Ammon's horn (tissue), 1 donor: ENCODE measurements at regions not wholly inside any gene's neighbourhood (a gene's known extent, or its start where the extent isn't known, plus 50 kb on each side); places are given as distances from the start of the nearest gene placed in this dataset.

Experiments used
- DNase-seq: peaks from one replicate; pipeline ENCODE4 v3.0.0-alpha.2; 2016; ENCODE audit warnings: low spot score

DNA sequence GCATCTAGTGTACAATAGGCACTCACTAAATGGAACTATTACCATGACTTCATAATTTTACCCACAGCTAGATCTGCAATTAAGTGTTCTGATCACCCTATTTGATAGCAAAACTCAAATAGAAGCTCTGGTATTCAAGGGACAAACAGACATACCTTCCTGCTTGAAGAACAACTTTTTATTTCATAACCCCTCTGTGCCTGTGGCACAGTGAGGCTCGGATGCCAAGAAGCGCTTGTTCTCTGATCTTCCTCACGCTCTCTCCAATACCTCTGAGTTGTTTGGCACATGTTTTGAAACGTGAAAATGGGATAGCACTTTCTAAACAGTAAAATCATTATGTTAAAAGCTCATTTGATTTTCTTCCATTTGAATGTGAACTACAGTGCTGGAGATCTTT, 232.0 kb downstream of the KLF5 start:
- DNase-seq: no peak

DNA sequence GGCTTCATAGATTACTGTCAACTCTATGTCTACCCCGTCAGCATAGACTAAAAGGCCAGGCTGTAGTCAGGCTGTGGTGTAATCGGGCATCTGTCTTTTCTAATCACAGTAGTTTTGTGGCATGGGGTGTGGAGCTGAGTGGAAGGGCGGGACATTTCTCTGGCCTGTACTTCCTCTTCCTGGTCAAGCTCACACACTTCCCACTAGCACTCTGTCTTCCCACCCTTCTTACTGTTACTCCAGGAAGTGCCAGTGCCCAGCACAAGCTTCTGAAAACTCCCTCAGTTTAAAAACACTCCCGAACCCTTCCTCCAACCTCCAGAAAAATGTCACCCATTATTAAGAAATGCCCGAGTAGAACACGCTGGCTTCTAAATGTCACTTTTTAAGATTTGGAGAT, 229.8 kb downstream of the KLF5 start:
- no peak for DNase-seq

DNA sequence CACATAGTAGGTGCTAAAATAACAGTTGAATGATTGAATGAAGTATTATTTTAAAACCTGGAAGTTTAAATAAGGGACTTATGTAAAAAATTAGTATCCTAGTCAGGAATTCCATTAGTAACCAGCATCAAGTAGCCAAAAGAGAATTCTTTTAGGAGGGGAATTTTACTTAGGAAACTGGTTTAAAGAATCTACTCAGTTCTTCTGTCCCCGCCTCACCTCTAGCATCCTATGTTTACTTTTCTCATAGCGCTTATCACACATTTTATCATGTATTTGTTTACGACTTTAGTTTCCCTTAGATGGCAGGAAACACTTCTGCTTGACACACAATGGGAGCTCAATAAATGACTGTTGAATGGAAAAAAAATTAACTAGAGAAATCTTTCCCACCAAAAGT, 229.0 kb downstream of the KLF5 start:
- DNase-seq: no peak

DNA sequence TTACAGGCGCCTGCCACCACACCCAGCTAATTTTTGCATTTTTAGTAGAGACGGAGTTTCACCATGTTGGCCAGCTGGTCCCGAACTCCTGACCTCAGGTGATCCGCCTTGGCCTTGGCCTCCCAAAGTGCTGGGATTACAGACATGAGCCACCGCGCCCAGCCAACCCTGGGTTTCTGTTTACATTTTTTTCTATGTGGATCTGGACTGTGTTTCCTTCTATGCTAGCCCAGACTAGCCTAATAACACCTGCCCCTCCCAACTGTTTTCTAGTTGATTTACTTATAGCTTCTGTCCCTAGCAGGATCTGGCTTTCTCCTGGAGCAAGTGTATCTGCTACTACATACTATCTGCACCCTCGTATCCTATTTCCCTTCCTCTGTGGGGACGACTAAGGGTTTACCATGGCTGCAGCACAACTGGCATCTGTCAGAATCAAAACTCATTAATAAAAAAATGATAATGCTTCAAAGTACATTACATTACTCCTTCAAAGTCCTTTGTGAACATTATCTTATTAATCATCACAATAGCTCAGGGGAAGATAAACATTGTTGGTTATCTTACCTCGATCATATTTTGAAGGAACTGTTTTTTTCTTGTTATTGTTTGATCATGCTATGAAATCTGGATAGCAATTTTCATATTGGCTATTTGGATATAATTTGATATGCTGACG, 228.3 kb downstream of the KLF5 start:
- DNase-seq: no peak

DNA sequence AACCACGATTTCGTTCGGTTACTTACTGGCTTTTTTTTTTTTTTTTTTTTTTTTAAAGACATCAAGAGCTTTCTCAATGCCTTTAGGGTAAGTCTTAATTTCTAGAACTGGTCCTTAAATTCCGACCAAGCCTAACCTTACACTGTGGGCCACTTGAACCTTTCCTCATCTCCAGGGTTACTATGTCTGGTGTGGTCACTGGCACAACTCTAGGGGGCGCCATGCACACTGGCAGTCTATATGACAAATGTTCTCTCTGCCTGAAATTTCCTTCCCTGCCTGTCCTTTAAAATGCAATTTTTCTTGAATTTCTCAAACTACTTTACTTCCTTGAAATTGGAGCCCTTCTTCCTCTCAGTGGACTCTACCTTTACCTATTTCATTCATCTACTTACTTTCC, 227.4 kb downstream of the KLF5 start:
- DNase-seq: no peak

DNA sequence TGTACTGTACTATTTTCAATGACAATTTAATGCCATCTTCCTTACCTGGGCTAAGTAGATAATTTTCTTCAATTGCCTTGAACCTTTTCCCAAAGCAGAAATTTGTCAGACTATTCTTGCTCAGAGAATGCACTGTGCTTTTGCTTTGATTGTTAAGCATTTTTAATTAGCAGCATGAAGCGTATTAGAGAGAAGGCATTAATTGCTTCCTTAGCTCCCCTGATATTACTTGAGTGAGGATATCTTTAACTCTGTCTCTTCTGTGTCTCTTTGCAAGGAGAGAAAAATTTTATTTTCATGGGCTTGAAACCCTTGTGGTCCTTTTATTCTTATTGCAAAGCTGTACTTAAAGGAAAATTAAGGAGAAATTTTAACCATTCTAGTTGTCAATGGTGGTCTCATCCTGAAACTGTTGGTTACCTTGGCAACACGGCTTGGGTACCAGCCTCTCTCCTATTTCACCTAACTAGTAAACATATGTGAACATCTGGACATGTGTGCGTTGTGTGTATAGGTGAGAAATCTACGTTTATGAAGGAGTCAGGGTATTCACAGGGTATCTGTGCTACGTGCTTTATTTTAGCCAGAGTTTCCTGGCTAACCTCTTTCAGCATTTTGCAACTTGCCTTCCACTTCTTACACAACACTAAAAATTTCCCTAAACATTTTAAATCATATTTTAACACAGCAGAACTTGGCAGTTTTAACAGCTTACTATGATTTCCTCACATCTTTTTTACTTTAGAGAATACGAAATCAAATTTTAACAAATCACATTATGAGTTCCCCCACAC, 225.5 kb downstream of the KLF5 start:
- no peak for DNase-seq

DNA sequence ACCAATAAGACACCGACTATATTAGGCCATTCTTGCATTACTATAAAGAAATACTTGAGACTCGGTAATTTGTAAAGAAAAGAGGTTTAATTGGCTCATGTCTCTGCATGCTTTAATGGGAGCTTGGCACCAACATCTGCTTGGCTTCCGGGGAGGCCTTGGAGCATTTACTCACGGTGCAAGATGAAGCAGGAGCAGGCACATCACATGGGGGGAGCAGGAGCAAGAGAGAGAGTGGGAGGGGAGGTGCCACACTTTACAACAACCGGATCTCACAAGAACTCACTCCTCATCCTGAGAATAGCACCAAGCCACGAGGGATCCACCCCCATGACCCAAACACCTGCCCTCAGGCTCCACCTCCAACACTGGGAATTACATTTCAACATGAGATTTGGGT, 224.8 kb downstream of the KLF5 start:
- no peak for DNase-seq

DNA sequence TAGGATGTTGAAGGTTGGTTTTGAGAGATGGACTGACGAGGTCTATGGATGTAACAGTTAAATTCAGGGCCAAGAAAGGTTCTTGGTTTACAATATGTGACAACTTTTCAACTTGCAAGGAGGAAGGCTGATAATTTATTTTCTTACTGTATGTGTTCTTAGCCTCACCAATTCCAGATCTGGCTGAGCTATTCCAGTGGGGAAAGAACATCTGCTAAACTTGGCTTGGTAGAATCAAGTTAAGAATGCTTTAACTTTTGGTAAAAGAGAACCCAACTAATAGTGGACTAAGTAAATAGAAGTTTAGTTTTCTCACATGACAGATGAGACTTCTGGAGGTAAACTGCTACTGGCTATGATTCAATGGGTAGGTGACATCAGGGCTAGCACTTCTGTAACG, 222.9 kb downstream of the KLF5 start:
- no peak for DNase-seq

DNA sequence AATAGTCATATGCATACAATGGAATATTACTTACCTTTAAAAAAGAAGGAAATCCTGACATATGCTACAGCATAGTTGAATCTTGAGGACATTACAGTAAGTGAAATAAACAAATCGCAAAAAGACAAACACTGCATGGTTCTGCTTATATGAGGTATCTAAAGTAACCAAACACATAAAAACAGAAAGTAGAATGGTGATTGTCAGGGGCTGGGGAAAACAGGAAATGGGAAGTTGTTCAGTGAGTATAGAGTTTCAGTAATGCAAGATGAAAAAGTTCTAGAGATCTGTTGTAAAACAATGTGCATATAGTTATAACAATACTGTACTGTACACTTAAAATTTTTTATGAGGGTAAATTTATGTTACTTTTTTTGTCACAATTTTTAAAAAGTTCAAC, 219.4 kb downstream of the KLF5 start:
- DNase-seq: no peak

DNA sequence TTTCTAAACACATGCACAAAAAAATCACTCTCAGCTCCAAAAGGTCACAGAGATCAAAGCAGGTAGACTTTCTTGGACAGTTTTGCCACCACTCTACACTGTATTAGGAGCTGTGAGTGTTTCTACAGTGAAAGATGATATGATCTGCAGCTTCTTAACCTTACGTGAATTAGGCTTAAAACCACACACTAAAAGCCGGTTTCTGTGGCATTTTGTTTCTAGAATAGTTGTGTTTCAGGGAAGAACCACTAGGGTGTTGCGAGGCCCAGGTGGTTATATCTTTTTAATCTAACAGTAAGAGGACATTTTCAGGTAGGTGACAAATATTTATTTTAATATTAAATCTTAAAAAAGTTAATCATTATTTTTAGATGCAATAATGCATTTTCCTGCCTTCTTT, 216.4 kb downstream of the KLF5 start:
- no peak for DNase-seq

DNA sequence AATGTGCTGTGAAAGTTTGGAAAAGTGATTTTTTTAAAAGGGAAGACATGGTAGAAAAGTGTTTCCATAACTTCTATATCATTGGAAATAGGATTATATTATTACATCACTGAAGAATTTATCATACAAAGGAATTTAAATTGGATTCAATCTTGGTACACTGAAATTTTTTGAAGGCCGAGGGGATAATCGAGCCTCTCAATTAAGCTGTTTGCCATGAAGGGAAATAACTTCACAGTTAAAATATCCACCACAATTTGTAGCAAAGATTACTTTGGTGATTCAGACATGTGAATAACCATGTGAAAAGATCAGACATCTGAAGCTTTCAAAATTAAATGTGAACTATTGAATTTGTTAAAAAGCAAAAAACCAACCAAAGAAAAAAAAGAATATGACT, 215.3 kb downstream of the KLF5 start:
- DNase-seq: no peak

DNA sequence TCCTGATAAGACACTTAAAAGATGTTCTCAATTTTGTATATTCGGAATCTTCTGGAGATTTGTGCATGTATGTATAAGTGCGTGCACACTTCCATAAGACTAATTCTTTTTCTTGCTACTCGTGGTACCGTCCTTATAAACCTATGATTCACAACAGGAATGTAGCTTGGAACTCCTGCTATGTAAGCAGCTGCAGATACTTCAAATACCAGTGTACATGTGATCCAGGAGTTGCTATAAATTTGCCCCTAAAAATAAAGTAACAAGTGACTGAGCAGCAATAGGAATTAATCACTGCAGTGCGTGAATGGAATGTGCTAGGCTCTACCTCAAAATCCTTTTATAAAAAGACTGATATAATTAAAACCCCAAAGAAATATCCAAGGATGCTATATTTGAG, 214.9 kb downstream of the KLF5 start:
- DNase-seq: no peak

DNA sequence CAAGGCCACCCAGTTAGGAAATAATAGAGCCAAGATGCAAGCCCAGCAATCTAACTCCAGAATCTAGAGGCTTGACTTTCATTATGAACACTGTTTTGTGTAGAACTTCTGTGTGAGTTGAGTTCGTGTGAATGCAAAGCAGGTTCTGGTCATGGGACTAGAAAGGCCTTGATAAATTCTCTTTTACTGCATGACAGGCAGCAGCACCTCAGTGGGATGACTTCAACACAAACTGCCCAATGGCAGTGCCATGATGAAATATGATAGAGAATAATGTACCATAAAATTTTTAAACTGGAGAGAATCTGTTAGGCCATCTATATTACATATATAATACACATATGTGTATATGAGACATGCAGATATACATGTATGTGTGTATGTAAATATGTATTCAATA, 214.5 kb downstream of the KLF5 start:
- DNase-seq: no peak

DNA sequence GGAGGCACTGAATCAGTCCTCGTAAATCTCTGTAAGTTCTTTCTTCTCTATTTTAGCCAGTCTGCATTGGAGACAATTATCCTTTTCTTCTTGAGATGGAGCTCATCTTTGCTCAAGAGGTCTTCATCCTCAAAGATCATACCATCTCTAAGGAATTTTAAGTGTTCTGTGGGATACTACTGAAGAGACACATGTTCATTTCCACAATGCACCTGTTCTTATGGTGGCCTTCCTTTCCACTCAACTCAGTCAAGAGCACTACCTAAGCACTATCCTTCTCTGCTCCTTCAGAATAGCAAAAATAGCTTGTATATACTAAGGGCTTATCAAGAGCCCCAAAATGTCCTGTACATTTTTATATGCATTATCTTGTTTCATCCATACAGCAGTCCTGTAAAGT, 214.0 kb downstream of the KLF5 start:
- no peak for DNase-seq

DNA sequence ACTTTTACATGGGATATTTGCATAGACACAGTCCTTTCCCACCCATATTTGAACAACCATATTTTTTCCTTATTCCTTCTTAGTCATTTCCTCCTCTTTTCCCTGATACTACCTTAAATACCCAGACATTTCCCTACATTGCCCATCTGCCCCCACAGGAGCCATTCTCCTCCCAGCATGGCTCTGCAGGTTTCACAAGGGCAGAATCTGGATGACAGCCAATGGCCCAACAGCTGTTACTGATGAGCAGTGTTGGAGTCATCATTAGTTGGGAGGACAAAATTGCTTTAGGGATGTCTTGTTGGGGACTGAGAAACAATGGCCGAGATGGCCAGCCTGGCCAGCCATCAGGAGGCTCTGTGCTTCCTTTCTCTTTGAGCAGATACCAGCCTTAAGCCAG, 209.5 kb downstream of the KLF5 start:
- no peak for DNase-seq

DNA sequence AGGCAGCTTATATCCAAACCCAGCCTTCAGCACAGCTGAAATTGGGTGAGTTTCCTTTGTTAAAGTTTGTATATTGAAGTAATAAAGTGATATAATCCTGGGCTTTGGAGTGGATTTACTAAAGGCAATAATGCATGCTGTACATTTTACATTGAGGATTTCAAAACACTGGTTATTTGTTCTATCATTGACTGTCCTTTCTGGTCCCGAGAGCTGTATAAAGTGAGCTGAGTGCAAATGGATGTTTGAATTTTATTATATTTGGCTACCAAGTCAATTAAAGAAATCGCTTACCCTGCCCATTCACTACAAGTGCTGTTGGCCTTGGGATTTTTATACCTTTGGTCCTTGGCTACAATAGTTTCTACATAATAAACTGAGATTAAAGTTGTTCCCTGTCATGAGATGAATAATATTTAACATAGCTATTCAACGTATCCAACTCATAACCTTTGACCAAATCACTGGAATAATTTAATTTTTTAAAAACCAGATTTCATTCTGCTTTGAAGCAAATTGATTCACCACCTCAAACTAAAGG, 207.9 kb downstream of the KLF5 start:
- no peak for DNase-seq

DNA sequence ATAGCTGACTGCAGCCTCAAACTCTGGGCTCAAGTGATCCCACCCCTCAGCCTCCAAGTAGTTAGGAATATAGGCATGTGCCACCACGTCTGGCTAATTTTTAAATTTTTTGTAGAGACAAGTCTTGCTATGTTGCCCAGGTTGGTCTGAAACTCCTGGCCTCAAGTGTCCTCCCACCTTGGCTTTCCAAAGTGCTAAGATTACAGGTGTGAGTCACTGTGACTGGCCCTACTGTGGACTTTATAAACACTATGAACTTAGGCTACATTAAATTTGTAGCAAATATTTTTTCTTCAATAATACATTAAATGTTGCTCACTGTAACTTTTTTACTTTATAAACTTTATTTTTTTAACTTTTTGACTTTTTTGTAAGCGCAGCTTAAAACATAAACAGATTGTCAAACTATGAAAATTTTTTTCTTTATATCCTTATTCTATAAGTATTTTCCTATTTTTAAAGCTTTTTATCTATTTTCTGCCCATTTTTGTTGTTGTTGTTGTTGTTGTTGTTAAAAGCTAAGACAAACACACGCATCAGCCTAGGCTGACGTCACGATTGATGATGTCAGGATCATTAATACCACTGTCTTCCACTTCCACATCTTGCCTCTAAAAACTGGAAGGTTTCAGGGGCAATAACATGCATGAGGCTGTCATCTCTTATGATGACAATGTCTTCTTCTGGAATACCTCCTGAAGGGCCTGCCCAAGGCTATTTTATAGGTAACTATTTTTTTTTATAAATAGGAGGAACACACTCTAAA, 204.2 kb downstream of the KLF5 start:
- DNase-seq: no peak

DNA sequence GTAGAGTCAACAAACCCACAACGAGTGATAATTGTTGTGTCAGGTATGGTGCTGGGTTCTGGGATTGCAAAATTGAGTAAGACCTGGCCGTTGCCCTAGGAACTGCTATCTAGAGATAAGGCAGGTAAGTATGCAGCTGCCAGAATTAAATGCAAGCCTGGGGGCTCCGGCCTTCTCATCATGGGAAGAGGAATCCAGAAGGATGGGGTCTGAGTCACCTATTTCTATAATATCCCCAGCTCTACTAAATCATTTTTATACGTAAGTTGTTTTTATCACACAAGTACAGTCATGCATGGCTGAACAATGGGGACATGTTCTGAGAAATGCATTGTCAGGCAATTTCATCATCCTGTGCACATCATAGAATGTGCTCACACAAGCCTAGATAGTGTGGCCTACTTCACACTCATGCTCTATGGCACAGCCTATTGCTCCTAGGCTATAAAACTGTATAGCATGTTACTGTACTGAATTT, 203.0 kb downstream of the KLF5 start:
- DNase-seq: no peak

DNA sequence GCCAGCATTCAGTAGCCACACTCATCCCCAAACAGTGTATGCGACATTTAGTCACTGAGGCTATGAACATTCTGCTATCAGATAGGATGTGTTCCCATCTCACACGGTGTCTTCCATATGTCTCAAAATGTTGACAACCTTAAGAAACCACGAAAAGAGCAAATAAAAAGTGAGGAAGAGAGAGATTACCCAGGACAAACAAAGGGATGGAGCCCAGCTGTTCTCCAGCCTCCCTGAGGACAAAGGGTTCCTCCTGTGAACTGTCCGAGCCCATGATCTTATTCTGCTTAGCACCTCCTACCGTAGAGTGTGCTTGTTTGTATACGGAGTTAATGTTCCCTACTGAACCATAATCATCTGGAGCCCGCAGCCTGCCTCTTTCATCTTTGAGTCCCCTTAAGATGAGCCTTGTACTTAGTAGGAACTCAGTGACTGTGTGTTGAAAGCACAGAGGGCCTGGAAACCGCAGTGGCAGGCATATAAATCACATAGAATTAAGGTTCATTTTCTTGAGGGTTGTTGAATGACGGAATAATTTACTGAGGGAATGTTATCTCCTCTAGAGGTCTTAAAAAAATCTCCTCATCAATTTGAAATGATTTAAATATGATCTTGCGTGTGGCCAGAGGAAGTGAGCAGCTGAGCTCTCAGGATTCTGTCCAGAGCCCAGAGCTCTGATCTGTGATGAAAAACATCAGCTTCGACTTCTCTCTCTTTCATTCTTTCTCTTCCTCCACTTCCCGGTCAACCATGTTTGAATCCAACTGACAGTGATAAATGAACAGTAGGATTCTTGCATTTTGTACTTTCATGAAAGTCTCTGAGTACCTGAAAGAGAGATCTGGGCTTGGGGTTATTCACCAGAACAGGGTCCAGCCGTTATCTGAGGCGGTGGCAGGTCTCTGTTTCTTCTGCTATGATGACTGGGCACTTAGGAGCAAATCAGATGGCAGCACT, 200.5 kb downstream of the KLF5 start:
- no peak for DNase-seq

DNA sequence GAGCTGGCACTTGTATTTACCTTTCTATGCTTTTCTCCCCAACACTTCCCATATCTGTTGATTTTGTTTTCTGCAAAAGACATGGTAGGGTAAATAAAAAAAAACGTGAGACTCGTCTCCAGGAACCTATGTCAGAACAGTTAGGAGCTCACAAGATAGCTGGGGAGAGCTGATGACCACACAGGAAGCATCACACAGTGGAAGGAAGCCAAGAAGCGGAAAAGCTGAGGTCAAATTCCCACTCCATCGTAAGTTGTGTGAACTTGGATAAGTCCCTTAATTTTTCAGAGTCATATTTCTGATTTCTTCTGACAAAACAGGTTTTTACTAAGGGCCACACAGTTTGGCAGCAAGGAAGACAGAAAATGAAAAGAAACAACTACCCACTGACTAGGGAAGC, 199.6 kb downstream of the KLF5 start:
- DNase-seq: no peak

DNA sequence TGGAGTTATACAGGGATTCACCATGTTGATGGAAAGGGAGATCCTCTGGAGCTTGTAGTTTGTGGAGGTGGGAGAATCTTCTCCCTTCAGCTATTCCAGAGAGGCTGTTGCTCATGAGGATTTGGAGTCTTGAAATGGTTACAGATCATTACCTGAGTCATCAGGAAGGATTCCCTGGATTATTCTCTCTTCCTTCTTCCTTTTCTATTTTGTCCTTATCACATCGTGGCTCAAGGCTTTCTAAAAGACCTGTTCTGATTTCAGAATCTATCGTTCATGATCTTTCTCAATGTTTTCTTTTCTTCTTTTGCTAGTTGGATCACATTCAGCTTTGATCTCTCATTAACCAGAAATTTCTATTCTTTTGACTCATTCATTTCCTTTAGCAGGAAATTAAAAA, 196.0 kb downstream of the KLF5 start:
- DNase-seq: no peak
